Left ventricle myocardium inferior (tissue), 1 donor: ENCODE measurements at regions not wholly inside any gene's neighbourhood (a gene's known extent, or its start where the extent isn't known, plus 50 kb on each side); places are given as distances from the start of the nearest gene placed in this dataset.

Experiments used
- DNase-seq: peaks from one replicate; pipeline ENCODE4 v3.0.0-alpha.2; 2020
- H3K27ac ChIP-seq: fragments of 200-600 bp; replicated peaks from 2 replicates; pipeline ENCODE4 v1.8.0; 2021
- H3K27me3 ChIP-seq: fragments of 200-600 bp; 2 replicates; pipeline ENCODE4 v1.8.0; 2021; ENCODE audit warnings: low read depth
- H3K36me3 ChIP-seq: fragments of 200-600 bp; 2 replicates; pipeline ENCODE4 v1.8.0; 2021
- H3K4me1 ChIP-seq: fragments of 200-600 bp; 2 replicates; pipeline ENCODE4 v1.8.0; 2021
- H3K4me3 ChIP-seq: fragments of 200-600 bp; 2 replicates; pipeline ENCODE4 v1.8.0; 2021; ENCODE audit warnings: mild to moderate bottlenecking, moderate library complexity
- H3K9me3 ChIP-seq: fragments of 200-600 bp; replicated peaks from 2 replicates; pipeline ENCODE4 v1.8.0; 2021
- intact Hi-C: fragments of 100-400 bp; cut with micrococcal nuclease; formaldehyde crosslinking; loops from one replicate; pipeline ENCODE4 v1.11.0; 2022
- TF ChIP-seq, protein P1 (sequence below): fragments of 200-600 bp; IDR thresholded peaks from 2 replicates; pipeline ENCODE4 v1.8.0; 2021; ENCODE audit warnings: antibody characterized with exemption, mild to moderate bottlenecking, borderline replicate concordance
- donor health status: DM: no; HTN: yes; CAD: no; lungs with severe emphysema.

DNA sequence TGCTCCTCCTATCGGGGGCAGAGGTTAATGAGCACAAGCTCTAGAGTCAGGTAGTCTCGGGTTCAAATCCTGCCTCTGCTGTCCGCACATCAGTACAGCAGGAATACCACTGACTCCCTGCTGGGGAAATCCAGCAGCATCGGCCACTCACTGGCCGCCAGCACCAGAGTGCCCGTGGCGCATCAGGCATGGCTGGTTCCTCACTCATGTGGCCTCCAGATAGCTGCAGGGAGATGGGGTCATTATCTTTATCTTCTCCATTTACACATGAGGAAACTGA, 137.6 kb upstream of the COL5A1 start:
- Histone ChIP-seq H3K4me1 (peaks cover 13% of the 10 kb centered on the region), H3K27me3 (peaks cover 57% of the 10 kb centered on the region), H3K9me3 (no peaks in the 10 kb centered on the region), H3K4me3 (no peak overlapping the region), H3K27ac (no peak overlapping the region), H3K36me3 (no peaks in the 10 kb centered on the region)
- intact Hi-C loops = no loop called here
- no peak for DNase-seq
- TF ChIP-seq, protein P1, sequence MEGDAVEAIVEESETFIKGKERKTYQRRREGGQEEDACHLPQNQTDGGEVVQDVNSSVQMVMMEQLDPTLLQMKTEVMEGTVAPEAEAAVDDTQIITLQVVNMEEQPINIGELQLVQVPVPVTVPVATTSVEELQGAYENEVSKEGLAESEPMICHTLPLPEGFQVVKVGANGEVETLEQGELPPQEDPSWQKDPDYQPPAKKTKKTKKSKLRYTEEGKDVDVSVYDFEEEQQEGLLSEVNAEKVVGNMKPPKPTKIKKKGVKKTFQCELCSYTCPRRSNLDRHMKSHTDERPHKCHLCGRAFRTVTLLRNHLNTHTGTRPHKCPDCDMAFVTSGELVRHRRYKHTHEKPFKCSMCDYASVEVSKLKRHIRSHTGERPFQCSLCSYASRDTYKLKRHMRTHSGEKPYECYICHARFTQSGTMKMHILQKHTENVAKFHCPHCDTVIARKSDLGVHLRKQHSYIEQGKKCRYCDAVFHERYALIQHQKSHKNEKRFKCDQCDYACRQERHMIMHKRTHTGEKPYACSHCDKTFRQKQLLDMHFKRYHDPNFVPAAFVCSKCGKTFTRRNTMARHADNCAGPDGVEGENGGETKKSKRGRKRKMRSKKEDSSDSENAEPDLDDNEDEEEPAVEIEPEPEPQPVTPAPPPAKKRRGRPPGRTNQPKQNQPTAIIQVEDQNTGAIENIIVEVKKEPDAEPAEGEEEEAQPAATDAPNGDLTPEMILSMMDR = no peak

DNA sequence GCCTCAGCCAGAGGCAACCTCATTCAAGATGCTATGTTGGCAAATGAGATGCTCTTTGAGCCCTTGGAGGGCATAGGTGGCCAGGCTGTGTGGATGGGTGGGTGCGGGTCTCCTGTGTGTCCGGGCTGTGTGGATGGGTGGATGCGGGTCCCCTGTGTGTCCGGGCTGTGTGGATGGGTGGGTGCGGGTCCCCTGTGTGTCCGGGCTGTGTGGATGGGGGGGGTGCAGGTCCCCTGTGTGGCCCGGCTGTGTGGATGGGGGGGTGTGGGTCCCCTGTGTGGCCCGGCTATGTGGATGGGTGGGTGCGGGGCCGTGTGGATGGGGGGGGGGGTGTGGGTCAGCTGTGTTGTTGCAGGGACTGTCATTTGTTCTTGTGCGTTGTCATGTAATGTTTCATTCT, 136.6 kb upstream of the COL5A1 start:
- DNase-seq = no peak
- Histone ChIP-seq H3K36me3 (no peaks in the 10 kb centered on the region), H3K9me3 (no peaks in the 10 kb centered on the region), H3K4me3 (no peak overlapping the region), H3K27ac (no peak overlapping the region), H3K4me1 (peaks cover 13% of the 10 kb centered on the region), H3K27me3 (peaks cover 47% of the 10 kb centered on the region)
- intact Hi-C loops = no loop called here
- TF ChIP-seq, protein P1 = no peak

DNA sequence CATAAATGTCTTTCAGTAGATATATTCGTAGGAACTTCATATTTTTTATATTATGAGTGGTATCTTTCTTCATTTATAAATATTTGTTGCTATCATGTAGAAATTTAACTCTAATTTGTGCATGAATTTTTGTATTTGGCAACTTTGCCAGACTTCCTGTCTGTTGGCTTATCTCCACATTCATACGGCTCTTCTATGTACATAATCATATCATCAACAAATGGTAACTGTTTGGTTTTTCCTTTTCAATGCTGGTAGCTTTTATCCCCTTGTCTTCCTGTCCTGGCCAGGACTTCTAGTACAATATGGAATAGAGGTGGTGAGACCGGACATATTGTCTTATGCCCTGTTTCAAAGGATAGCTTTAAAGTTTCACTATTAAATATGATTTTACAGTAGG, 132.3 kb upstream of the COL5A1 start:
- H3K27ac ChIP-seq = no peak overlapping the region
- H3K4me1 ChIP-seq = no peaks in the 10 kb centered on the region
- H3K27me3 ChIP-seq = peaks cover 5% of the 10 kb centered on the region
- intact Hi-C loops = no loop called here
- peaks cover 5% of the 10 kb centered on the region for H3K9me3 ChIP-seq
- H3K4me3 ChIP-seq = no peak overlapping the region
- no peak for DNase-seq
- TF ChIP-seq, protein P1 = no peak
- H3K36me3 ChIP-seq = no peaks in the 10 kb centered on the region

DNA sequence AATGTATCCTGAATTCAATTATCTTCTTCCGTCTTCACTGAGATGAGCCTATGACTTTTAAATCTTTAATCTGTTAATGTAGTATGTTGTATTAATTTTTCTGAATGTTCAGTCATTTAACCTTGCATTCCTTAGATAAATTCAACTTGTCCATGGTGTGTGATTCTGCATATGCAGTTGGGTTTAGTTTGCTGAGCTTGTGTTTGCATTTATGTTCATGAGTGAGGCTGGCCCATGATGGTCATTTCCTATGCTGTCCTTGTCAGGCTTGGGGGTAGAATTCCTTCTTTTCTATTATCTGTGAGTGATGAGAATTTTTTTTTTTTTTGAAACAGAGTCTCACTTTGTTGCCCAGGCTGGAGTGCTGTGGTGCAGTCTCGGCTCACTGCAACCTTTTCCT, 131.8 kb upstream of the COL5A1 start:
- H3K27me3 ChIP-seq = no peaks in the 10 kb centered on the region
- intact Hi-C loops = no loop called here
- H3K9me3 ChIP-seq = peaks cover 6% of the 10 kb centered on the region
- H3K27ac ChIP-seq = no peak overlapping the region
- no peaks in the 10 kb centered on the region for H3K4me1 ChIP-seq
- DNase-seq = no peak
- H3K36me3 ChIP-seq = no peaks in the 10 kb centered on the region
- TF ChIP-seq, protein P1 = no peak
- no peak overlapping the region for H3K4me3 ChIP-seq

DNA sequence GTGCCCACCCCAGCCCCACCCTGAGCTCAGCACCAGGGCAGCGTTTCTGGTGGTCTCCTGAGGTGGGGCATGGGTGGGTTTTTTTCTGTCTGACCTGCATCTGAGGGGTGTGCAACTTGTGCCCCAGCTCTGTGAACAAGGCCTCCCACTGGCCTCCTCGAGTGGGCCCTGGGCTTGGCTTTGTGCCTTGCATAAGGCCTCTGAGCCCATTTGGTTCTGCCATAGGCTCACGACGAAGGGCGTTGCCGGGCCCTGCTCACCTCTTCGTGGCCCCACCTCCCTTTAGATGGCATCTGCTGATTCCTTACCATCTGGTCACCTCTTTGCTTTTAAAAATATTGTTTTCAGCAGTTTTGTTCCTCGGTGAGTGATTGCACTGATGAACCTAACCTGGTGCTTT, 127.1 kb upstream of the COL5A1 start:
- no peak overlapping the region for H3K27ac ChIP-seq
- no peaks in the 10 kb centered on the region for H3K36me3 ChIP-seq
- no peak overlapping the region for H3K4me3 ChIP-seq
- H3K9me3 ChIP-seq = peaks cover 6% of the 10 kb centered on the region
- TF ChIP-seq, protein P1 = no peak
- intact Hi-C loops = no loop called here
- no peak for DNase-seq
- no peaks in the 10 kb centered on the region for H3K27me3 ChIP-seq
- H3K4me1 ChIP-seq = no peaks in the 10 kb centered on the region
